ENCODE measurements at regions not wholly inside any gene's neighbourhood (a gene's known extent, or its start where the extent isn't known, plus 50 kb on each side); places are given as distances from the start of the nearest gene placed in this dataset.

- no peaks in the 10 kb centered on the region for H3K36me3 Mint-ChIP-seq (ENCODE audit: low read depth)
- POLR2A ChIA-PET: interaction anchor here (0.8 to 1.6 kb wide), 2 partner anchors 10 to 24 kb away, joined by 3 to 4 read pairs; no protein-coding TSS in a partner anchor
- H3K4me3 Mint-ChIP-seq: no peak overlapping the region
Measured at GRCh38 chr20:36102809-36103596, 51.5 kb upstream of the EPB41L1 start.

GRCh38 chr20:36104244-36104643 is 50.3 kb upstream of the EPB41L1 start:
- no peaks in the 10 kb centered on the region for H3K4me1 Mint-ChIP-seq (ENCODE audit: low read depth)
- ATAC-seq: no peak
- POLR2A ChIA-PET: interaction anchor here (1.6 kb wide), 1 partner anchor 23 kb away, joined by 4 read pairs; no protein-coding TSS in a partner anchor

More at GRCh38 chr20:36102809-36103596, 51.5 kb upstream of the EPB41L1 start:
- no peak for TF ChIP-seq CTCF (IDR thresholded peaks at IDR 0.05)
- no peaks in the 10 kb centered on the region for H3K27me3 Mint-ChIP-seq
- CTCF ChIA-PET: interaction anchor here (0.6 to 1.4 kb wide), 4 partner anchors 35 to 107 kb away, joined by 3 read pairs; no protein-coding TSS in a partner anchor
- intact Hi-C loops (cut with micrococcal nuclease): no loop called here
- ATAC-seq (no peak), DNase-seq (no peak)
- no peak overlapping the region for H3K27ac Mint-ChIP-seq
- no peaks in the 10 kb centered on the region for H3K9me3 Mint-ChIP-seq
- H3K4me1 Mint-ChIP-seq (ENCODE audit: low read depth): peaks cover 3% of the 10 kb centered on the region

More at GRCh38 chr20:36104244-36104643, 50.3 kb upstream of the EPB41L1 start:
- no peak for DNase-seq
- Mint-ChIP-seq H3K4me3 (no peak overlapping the region), H3K9me3 (no peaks in the 10 kb centered on the region), H3K36me3 (ENCODE audit: low read depth) (no peaks in the 10 kb centered on the region), H3K27ac (no peak overlapping the region), H3K27me3 (no peaks in the 10 kb centered on the region)
- CTCF ChIA-PET: no interaction called here
- TF ChIP-seq CTCF (IDR thresholded peaks at IDR 0.05): no peak
- intact Hi-C loops (cut with micrococcal nuclease): no loop called here
